ENCODE measurements at regions not wholly inside any gene's neighbourhood (a gene's known extent, or its start where the extent isn't known, plus 50 kb on each side); places are given as distances from the start of the nearest gene placed in this dataset.

- Histone ChIP-seq H3K4me2 (no peak overlapping the region), H3K27ac (peak overlapping the region; percentile 51)
Observed at GRCh38 chr2:189267925-189268579, 88.5 kb upstream of the COL5A2 start.

DNA sequence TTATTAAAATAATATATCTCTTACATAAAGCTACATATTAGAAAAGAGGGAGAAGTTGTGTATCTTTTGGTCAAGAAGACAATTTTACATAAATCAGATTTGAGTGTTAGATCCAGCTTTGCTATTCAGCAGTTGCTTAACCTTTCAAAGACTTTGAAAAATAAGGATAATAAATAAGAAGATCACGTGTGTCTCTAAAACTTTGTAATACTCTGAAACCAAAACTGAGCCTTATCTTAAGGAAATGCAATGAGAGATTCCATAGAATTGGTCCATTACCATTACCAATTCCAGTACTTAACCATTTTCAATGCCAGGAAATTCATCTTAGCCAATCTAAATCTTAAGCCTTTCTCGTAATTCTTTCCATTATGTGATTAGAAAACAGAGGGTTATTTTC, 89.2 kb upstream of the COL5A2 start:
- H3K27ac ChIP-seq = no peak overlapping the region
- no peak for DNase-seq (ENCODE audit: low spot score)
- H3K4me2 ChIP-seq = no peak overlapping the region
- no peaks in the 10 kb centered on the region for H3K27me3 ChIP-seq
- H3K4me1 ChIP-seq (ENCODE audit: insufficient read depth) = no peaks in the 10 kb centered on the region
- TF ChIP-seq EZH2phosphoT487 (IDR thresholded peaks at IDR 0.05; ENCODE audit: low read depth, severe bottlenecking, unreplicated experiment) = no peak
- TF ChIP-seq EZH2 (IDR thresholded peaks at IDR 0.05; ENCODE audit: borderline replicate concordance) = no peak
- TF ChIP-seq, protein P1, sequence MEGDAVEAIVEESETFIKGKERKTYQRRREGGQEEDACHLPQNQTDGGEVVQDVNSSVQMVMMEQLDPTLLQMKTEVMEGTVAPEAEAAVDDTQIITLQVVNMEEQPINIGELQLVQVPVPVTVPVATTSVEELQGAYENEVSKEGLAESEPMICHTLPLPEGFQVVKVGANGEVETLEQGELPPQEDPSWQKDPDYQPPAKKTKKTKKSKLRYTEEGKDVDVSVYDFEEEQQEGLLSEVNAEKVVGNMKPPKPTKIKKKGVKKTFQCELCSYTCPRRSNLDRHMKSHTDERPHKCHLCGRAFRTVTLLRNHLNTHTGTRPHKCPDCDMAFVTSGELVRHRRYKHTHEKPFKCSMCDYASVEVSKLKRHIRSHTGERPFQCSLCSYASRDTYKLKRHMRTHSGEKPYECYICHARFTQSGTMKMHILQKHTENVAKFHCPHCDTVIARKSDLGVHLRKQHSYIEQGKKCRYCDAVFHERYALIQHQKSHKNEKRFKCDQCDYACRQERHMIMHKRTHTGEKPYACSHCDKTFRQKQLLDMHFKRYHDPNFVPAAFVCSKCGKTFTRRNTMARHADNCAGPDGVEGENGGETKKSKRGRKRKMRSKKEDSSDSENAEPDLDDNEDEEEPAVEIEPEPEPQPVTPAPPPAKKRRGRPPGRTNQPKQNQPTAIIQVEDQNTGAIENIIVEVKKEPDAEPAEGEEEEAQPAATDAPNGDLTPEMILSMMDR (IDR thresholded peaks at IDR 0.05; ENCODE audit: poor library complexity) = no peak
- H3K36me3 ChIP-seq (replicated peaks; ENCODE audit: insufficient read depth, low read depth) = no peaks in the 10 kb centered on the region
- H3K9me2 ChIP-seq (replicated peaks; ENCODE audit: insufficient read depth) = no peaks in the 10 kb centered on the region
- no peaks in the 10 kb centered on the region for H3K9me3 ChIP-seq (ENCODE audit: low read depth)
- H4K20me1 ChIP-seq (ENCODE audit: insufficient read depth, poor library complexity, severe bottlenecking) = no peaks in the 10 kb centered on the region
- H2AFZ ChIP-seq = no peak overlapping the region
- no peak overlapping the region for H3K4me3 ChIP-seq
- H3K79me2 ChIP-seq = no peaks in the 10 kb centered on the region
- 80% methylated on average over 2 of the region's 2 CpGs for WGBS (ENCODE audit: low lambda C conversion rate, missing lambda C conversion rate)

More at GRCh38 chr2:189267925-189268579, 88.5 kb upstream of the COL5A2 start:
- no peak overlapping the region for H2AFZ ChIP-seq
- H3K27me3 ChIP-seq = no peaks in the 10 kb centered on the region
- no peaks in the 10 kb centered on the region for H4K20me1 ChIP-seq (ENCODE audit: insufficient read depth, poor library complexity, severe bottlenecking)
- no peak for DNase-seq (ENCODE audit: low spot score)
- H3K79me2 ChIP-seq = no peaks in the 10 kb centered on the region
- no peaks in the 10 kb centered on the region for H3K4me1 ChIP-seq (ENCODE audit: insufficient read depth)
- no peaks in the 10 kb centered on the region for H3K36me3 ChIP-seq (replicated peaks; ENCODE audit: insufficient read depth, low read depth)
- H3K4me3 ChIP-seq = no peak overlapping the region
- no peaks in the 10 kb centered on the region for H3K9me2 ChIP-seq (replicated peaks; ENCODE audit: insufficient read depth)
- TF ChIP-seq EZH2phosphoT487 (IDR thresholded peaks at IDR 0.05; ENCODE audit: low read depth, severe bottlenecking, unreplicated experiment) = no peak
- no peak for TF ChIP-seq EZH2 (IDR thresholded peaks at IDR 0.05; ENCODE audit: borderline replicate concordance)
- TF ChIP-seq, protein P1 (IDR thresholded peaks at IDR 0.05; ENCODE audit: poor library complexity) = no peak
- H3K9me3 ChIP-seq (ENCODE audit: low read depth) = no peaks in the 10 kb centered on the region

DNA sequence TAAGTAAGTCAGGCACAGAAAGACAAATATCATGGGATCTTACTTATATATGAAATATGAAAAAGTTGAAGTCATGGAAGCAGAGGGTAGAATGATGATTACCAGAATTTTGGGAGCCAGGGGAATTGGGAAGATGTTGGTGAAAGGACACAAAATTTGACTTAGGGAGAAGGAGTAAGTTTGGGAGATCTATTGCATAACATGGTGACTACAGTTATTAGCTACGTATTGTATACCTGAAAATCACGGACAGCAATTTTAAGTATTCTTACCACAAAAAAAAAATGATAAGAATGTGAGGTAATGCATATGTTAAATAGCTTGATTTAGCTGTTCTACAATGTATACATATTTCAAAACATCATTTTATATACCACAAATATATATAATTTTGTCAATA, 94.2 kb upstream of the COL5A2 start:
- Histone ChIP-seq H2AFZ (no peak overlapping the region), H3K4me1 (ENCODE audit: insufficient read depth) (no peaks in the 10 kb centered on the region), H3K9me2 (replicated peaks; ENCODE audit: insufficient read depth) (no peaks in the 10 kb centered on the region), H4K20me1 (ENCODE audit: insufficient read depth, poor library complexity, severe bottlenecking) (no peaks in the 10 kb centered on the region), H3K27ac (no peak overlapping the region), H3K36me3 (replicated peaks; ENCODE audit: insufficient read depth, low read depth) (no peaks in the 10 kb centered on the region), H3K79me2 (no peaks in the 10 kb centered on the region), H3K27me3 (no peaks in the 10 kb centered on the region), H3K9me3 (ENCODE audit: low read depth) (no peaks in the 10 kb centered on the region), H3K4me2 (no peak overlapping the region), H3K4me3 (no peak overlapping the region)
- TF ChIP-seq, protein P1 (IDR thresholded peaks at IDR 0.05; ENCODE audit: poor library complexity) = no peak
- TF ChIP-seq EZH2phosphoT487 (IDR thresholded peaks at IDR 0.05; ENCODE audit: low read depth, severe bottlenecking, unreplicated experiment) (no peak), EZH2 (IDR thresholded peaks at IDR 0.05; ENCODE audit: borderline replicate concordance) (no peak)
- 40% methylated on average over 2 of the region's 2 CpGs for WGBS (ENCODE audit: low lambda C conversion rate, missing lambda C conversion rate)
- DNase-seq (ENCODE audit: low spot score) = no peak

DNA sequence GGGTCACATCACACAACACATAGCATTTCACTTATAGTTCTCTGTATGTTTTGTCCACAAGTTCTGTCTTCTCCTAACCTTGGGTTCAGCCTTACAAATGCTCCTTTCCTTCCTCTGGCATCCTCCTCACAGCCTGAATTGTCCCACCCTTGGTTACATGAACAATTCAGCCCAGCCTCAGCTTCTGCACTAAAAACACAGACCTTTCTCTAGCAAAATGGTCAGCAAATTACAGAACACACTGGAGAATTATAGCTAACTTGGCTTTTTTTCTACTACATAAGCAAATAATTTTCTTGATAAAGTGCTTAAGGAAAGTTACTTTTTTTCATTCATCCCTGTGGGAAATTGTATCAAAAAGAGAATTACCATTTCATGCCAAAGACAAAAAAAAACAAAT, 94.8 kb upstream of the COL5A2 start:
- Histone ChIP-seq H3K79me2 (no peaks in the 10 kb centered on the region), H3K36me3 (replicated peaks; ENCODE audit: insufficient read depth, low read depth) (no peaks in the 10 kb centered on the region), H3K9me3 (ENCODE audit: low read depth) (no peaks in the 10 kb centered on the region), H2AFZ (no peak overlapping the region), H3K27me3 (no peaks in the 10 kb centered on the region), H4K20me1 (ENCODE audit: insufficient read depth, poor library complexity, severe bottlenecking) (no peaks in the 10 kb centered on the region), H3K4me2 (no peak overlapping the region), H3K4me3 (no peak overlapping the region), H3K4me1 (ENCODE audit: insufficient read depth) (no peaks in the 10 kb centered on the region), H3K9me2 (replicated peaks; ENCODE audit: insufficient read depth) (no peaks in the 10 kb centered on the region), H3K27ac (no peak overlapping the region)
- DNase-seq (ENCODE audit: low spot score) = no peak
- TF ChIP-seq EZH2phosphoT487 (IDR thresholded peaks at IDR 0.05; ENCODE audit: low read depth, severe bottlenecking, unreplicated experiment) = no peak
- TF ChIP-seq, protein P1 (IDR thresholded peaks at IDR 0.05; ENCODE audit: poor library complexity) = no peak
- no peak for TF ChIP-seq EZH2 (IDR thresholded peaks at IDR 0.05; ENCODE audit: borderline replicate concordance)
